Calu3 (cell line): ENCODE measurements at regions not wholly inside any gene's neighbourhood (a gene's known extent, or its start where the extent isn't known, plus 50 kb on each side); places are given as distances from the start of the nearest gene placed in this dataset.

Source experiments
- BruUV-seq: library from RNA; stranded (reverse); fragments of 400-500 nt; replicated peaks from 2 replicates; lab custom pipeline; 2021; lab: Mats Ljungman, UMichigan
- CTCF ChIA-PET: fragments of 300-600 bp; sonication (Branson Sonifier 250); formaldehyde crosslinking; loops from one replicate; lab custom pipeline; 2022; ENCODE audit warnings: antibody characterized with exemption; lab: Charles Lee
- DNase-seq: peaks from one replicate; pipeline ENCODE4 v3.0.0; 2022
- H3K27ac Mint-ChIP-seq: one replicate; pipeline ENCODE4 v1.8.0; 2022; ENCODE audit warnings: mixed read lengths; ENCODE audit not compliant: unreplicated experiment
- H3K27me3 Mint-ChIP-seq: one replicate; pipeline ENCODE4 v1.8.0; 2022; ENCODE audit warnings: mixed read lengths; ENCODE audit not compliant: unreplicated experiment
- H3K36me3 Mint-ChIP-seq: one replicate; pipeline ENCODE4 v1.8.0; 2022; ENCODE audit warnings: mild to moderate bottlenecking, moderate library complexity, mixed read lengths; ENCODE audit not compliant: insufficient read depth, unreplicated experiment
- H3K4me1 Mint-ChIP-seq: one replicate; pipeline ENCODE4 v1.8.0; 2022; ENCODE audit warnings: mild to moderate bottlenecking, low read depth, mixed read lengths; ENCODE audit not compliant: unreplicated experiment
- H3K4me3 Mint-ChIP-seq: one replicate; pipeline ENCODE4 v1.8.0; 2022; ENCODE audit warnings: mild to moderate bottlenecking, low read depth, moderate library complexity, mixed read lengths; ENCODE audit not compliant: unreplicated experiment
- H3K9me3 Mint-ChIP-seq: one replicate; pipeline ENCODE4 v1.8.0; 2022; ENCODE audit warnings: low read depth, mixed read lengths; ENCODE audit not compliant: unreplicated experiment
- CTCF ChIP-seq: fragments of 200-600 bp; IDR thresholded peaks from one replicate; pipeline ENCODE4 v1.8.0; 2022; ENCODE audit warnings: antibody characterized with exemption; ENCODE audit not compliant: unreplicated experiment
- intact Hi-C: fragments of 100-400 bp; cut with micrococcal nuclease; formaldehyde crosslinking; loops from one replicate; pipeline ENCODE4 v1.10.0; 2022; ENCODE audit not compliant: unreplicated experiment

GRCh38 chr12:111108726-111109125 is 188.3 kb upstream of the MYL2 start:
- CTCF ChIA-PET: no interaction called here

GRCh38 chr12:111107392-111108178 is 187.2 kb upstream of the MYL2 start:
- Mint-ChIP-seq H3K36me3 (no peaks in the 10 kb centered on the region), H3K4me1 (no peaks in the 10 kb centered on the region), H3K27me3 (peaks cover 88% of the 10 kb centered on the region), H3K9me3 (no peaks in the 10 kb centered on the region), H3K27ac (no peak overlapping the region), H3K4me3 (no peak overlapping the region)
- no peak for TF ChIP-seq CTCF
- DNase-seq: no peak
- CTCF ChIA-PET: no interaction called here
- no TSS peak for BruUV-seq
- intact Hi-C loops: no loop called here

More at GRCh38 chr12:111108726-111109125, 188.3 kb upstream of the MYL2 start:
- no peak for DNase-seq
- H3K27ac Mint-ChIP-seq: no peak overlapping the region
- H3K4me3 Mint-ChIP-seq: no peak overlapping the region
- intact Hi-C loops: no loop called here
- no peaks in the 10 kb centered on the region for H3K4me1 Mint-ChIP-seq
- no peaks in the 10 kb centered on the region for H3K9me3 Mint-ChIP-seq
- TF ChIP-seq CTCF: no peak
- peaks cover 88% of the 10 kb centered on the region for H3K27me3 Mint-ChIP-seq
- no peaks in the 10 kb centered on the region for H3K36me3 Mint-ChIP-seq
- no TSS peak for BruUV-seq

GRCh38 chr12:111105294-111105693 is 184.9 kb upstream of the MYL2 start:
- no peak for DNase-seq
- CTCF ChIA-PET: interaction anchor here (0.8 kb wide), 2 partner anchors 9 to 78 kb away, joined by 3 read pairs; no protein-coding TSS in a partner anchor
- H3K4me3 Mint-ChIP-seq: no peak overlapping the region
- no peak for TF ChIP-seq CTCF
- no peaks in the 10 kb centered on the region for H3K9me3 Mint-ChIP-seq
- no peaks in the 10 kb centered on the region for H3K36me3 Mint-ChIP-seq
- no TSS peak for BruUV-seq
- H3K4me1 Mint-ChIP-seq: no peaks in the 10 kb centered on the region
- H3K27me3 Mint-ChIP-seq: peaks cover 80% of the 10 kb centered on the region
- no peak overlapping the region for H3K27ac Mint-ChIP-seq
- intact Hi-C loops: no loop called here

- no TSS peak for BruUV-seq
- H3K4me3 Mint-ChIP-seq: no peak overlapping the region
- intact Hi-C loops: no loop called here
- no peaks in the 10 kb centered on the region for H3K4me1 Mint-ChIP-seq
- H3K9me3 Mint-ChIP-seq: no peaks in the 10 kb centered on the region
- CTCF ChIA-PET: no interaction called here
- H3K36me3 Mint-ChIP-seq: no peaks in the 10 kb centered on the region
- no peak for TF ChIP-seq CTCF
- peaks cover 80% of the 10 kb centered on the region for H3K27me3 Mint-ChIP-seq
- H3K27ac Mint-ChIP-seq: no peak overlapping the region
- DNase-seq: no peak
Observed at GRCh38 chr12:111103583-111103982, 183.2 kb upstream of the MYL2 start.
